HG03571 (cell line): ENCODE measurements at regions not wholly inside any gene's neighbourhood (a gene's known extent, or its start where the extent isn't known, plus 50 kb on each side); places are given as distances from the start of the nearest gene placed in this dataset.

ENCODE experiments used
- ATAC-seq: cut with Tn5 transposase; IDR thresholded peaks from one replicate; pipeline ENCODE4 v1.9.1; 2021; ENCODE audit not compliant: unreplicated experiment

- no peak for ATAC-seq
These were observed 417.2 kb upstream of the FLRT2 start for GRCh38 chr14:85112762-85113161.

GRCh38 chr14:85115921-85116320, 414.0 kb upstream of the FLRT2 start:
- ATAC-seq = no peak

- ATAC-seq = no peak
These were observed 411.7 kb upstream of the FLRT2 start for GRCh38 chr14:85118274-85118673.

- no peak for ATAC-seq
These were observed 407.3 kb upstream of the FLRT2 start for GRCh38 chr14:85122690-85123089.

GRCh38 chr14:85123755-85124154, 406.2 kb upstream of the FLRT2 start:
- ATAC-seq = no peak

- no peak for ATAC-seq
These were observed 405.2 kb upstream of the FLRT2 start for GRCh38 chr14:85124631-85125290.

- ATAC-seq = no peak
These were observed 404.7 kb upstream of the FLRT2 start for GRCh38 chr14:85125291-85125670.

GRCh38 chr14:85129921-85130320, 400.0 kb upstream of the FLRT2 start:
- no peak for ATAC-seq

GRCh38 chr14:85131226-85131922, 398.6 kb upstream of the FLRT2 start:
- no peak for ATAC-seq

- no peak for ATAC-seq
These were observed 387.0 kb upstream of the FLRT2 start for GRCh38 chr14:85142982-85143381.

GRCh38 chr14:85146779-85147178, 383.2 kb upstream of the FLRT2 start:
- ATAC-seq = no peak

- ATAC-seq = no peak
These were observed 379.8 kb upstream of the FLRT2 start for GRCh38 chr14:85150166-85150565.

GRCh38 chr14:85154714-85155113, 375.2 kb upstream of the FLRT2 start:
- no peak for ATAC-seq

- no peak for ATAC-seq
These were observed 373.6 kb upstream of the FLRT2 start for GRCh38 chr14:85156319-85156718.

- ATAC-seq = no peak
These were observed 370.2 kb upstream of the FLRT2 start for GRCh38 chr14:85159726-85160125.

GRCh38 chr14:85165094-85165493, 364.9 kb upstream of the FLRT2 start:
- no peak for ATAC-seq

- ATAC-seq = no peak
These were observed 360.6 kb upstream of the FLRT2 start for GRCh38 chr14:85169381-85169780.

- no peak for ATAC-seq
These were observed 357.7 kb upstream of the FLRT2 start for GRCh38 chr14:85172290-85172689.

GRCh38 chr14:85172889-85173477, 357.0 kb upstream of the FLRT2 start:
- no peak for ATAC-seq

GRCh38 chr14:85175556-85175955, 354.4 kb upstream of the FLRT2 start:
- no peak for ATAC-seq

GRCh38 chr14:85178864-85179263, 351.1 kb upstream of the FLRT2 start:
- ATAC-seq = no peak

GRCh38 chr14:85180876-85181275, 349.1 kb upstream of the FLRT2 start:
- no peak for ATAC-seq
